ENCODE measurements at regions not wholly inside any gene's neighbourhood (a gene's known extent, or its start where the extent isn't known, plus 50 kb on each side); places are given as distances from the start of the nearest gene placed in this dataset.

DNA sequence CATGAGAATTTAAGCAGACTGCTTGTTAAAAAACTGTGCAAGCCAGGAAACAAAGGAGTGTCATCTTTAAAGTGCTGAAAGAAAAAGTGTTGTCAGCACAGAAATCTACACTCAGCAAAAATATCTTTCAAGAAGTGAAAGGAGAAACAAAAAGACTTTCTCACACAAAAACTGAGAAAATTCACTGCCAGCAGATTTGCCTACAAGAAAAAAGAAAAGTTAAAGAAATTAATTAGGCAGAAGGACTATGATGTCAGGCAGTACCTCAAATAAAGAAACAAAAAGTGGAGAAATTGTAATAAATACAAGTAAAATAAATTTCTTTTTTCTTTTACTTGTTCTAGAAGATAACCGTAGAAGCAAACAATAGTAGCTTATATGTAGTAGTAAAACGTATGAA, 171.6 kb upstream of the CEP162 start:
- TF ChIP-seq JUN (CRISPR knock-in tag; IDR thresholded peaks at IDR 0.05) = no peak
- no peak for TF ChIP-seq HNRNPH1 (optimal IDR thresholded peaks at IDR 0.05; ENCODE audit: low read depth, low read length)
- no peak for TF ChIP-seq BRCA1 (CRISPR knock-in tag; IDR thresholded peaks at IDR 0.05)
- TF ChIP-seq, protein P1, sequence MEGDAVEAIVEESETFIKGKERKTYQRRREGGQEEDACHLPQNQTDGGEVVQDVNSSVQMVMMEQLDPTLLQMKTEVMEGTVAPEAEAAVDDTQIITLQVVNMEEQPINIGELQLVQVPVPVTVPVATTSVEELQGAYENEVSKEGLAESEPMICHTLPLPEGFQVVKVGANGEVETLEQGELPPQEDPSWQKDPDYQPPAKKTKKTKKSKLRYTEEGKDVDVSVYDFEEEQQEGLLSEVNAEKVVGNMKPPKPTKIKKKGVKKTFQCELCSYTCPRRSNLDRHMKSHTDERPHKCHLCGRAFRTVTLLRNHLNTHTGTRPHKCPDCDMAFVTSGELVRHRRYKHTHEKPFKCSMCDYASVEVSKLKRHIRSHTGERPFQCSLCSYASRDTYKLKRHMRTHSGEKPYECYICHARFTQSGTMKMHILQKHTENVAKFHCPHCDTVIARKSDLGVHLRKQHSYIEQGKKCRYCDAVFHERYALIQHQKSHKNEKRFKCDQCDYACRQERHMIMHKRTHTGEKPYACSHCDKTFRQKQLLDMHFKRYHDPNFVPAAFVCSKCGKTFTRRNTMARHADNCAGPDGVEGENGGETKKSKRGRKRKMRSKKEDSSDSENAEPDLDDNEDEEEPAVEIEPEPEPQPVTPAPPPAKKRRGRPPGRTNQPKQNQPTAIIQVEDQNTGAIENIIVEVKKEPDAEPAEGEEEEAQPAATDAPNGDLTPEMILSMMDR (CRISPR knock-in tag; IDR thresholded peaks at IDR 0.05) = no peak
- no peak for TF ChIP-seq MAZ (IDR thresholded peaks at IDR 0.05; ENCODE audit: borderline replicate concordance, low read depth, low read length)
- no peak for TF ChIP-seq MAZ (CRISPR knock-in tag; IDR thresholded peaks at IDR 0.05; ENCODE audit: low read depth)
- TF ChIP-seq EP300 (IDR thresholded peaks at IDR 0.05; ENCODE audit: low read depth in 2 of 2, low read length in 2 of 2) = no peak
- no peak for TF ChIP-seq EP300 (CRISPR knock-in tag; IDR thresholded peaks at IDR 0.05; ENCODE audit: borderline replicate concordance)
- TF ChIP-seq RBFOX2 (IDR thresholded peaks at IDR 0.05; ENCODE audit: low read depth, low read length) = no peak
- TF ChIP-seq, protein P2, sequence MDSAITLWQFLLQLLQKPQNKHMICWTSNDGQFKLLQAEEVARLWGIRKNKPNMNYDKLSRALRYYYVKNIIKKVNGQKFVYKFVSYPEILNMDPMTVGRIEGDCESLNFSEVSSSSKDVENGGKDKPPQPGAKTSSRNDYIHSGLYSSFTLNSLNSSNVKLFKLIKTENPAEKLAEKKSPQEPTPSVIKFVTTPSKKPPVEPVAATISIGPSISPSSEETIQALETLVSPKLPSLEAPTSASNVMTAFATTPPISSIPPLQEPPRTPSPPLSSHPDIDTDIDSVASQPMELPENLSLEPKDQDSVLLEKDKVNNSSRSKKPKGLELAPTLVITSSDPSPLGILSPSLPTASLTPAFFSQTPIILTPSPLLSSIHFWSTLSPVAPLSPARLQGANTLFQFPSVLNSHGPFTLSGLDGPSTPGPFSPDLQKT (CRISPR knock-in tag; IDR thresholded peaks at IDR 0.05; ENCODE audit: borderline replicate concordance) = no peak
- no peak for TF ChIP-seq ESRRA (CRISPR knock-in tag; IDR thresholded peaks at IDR 0.05; ENCODE audit: low read depth)
- no peak for TF ChIP-seq POLR2AphosphoS2 (IDR thresholded peaks at IDR 0.05; ENCODE audit: low read depth, low read length)
- TF ChIP-seq MAFK (conservative IDR thresholded peaks at IDR 0.05 in 1 of 2, IDR thresholded peaks at IDR 0.05 in 1 of 2; ENCODE audit: low read length in 2 of 2) = peak in 1 of 2 experiments; percentile 34; a peak in 1 of 4 replicates
- TF ChIP-seq, protein P3, sequence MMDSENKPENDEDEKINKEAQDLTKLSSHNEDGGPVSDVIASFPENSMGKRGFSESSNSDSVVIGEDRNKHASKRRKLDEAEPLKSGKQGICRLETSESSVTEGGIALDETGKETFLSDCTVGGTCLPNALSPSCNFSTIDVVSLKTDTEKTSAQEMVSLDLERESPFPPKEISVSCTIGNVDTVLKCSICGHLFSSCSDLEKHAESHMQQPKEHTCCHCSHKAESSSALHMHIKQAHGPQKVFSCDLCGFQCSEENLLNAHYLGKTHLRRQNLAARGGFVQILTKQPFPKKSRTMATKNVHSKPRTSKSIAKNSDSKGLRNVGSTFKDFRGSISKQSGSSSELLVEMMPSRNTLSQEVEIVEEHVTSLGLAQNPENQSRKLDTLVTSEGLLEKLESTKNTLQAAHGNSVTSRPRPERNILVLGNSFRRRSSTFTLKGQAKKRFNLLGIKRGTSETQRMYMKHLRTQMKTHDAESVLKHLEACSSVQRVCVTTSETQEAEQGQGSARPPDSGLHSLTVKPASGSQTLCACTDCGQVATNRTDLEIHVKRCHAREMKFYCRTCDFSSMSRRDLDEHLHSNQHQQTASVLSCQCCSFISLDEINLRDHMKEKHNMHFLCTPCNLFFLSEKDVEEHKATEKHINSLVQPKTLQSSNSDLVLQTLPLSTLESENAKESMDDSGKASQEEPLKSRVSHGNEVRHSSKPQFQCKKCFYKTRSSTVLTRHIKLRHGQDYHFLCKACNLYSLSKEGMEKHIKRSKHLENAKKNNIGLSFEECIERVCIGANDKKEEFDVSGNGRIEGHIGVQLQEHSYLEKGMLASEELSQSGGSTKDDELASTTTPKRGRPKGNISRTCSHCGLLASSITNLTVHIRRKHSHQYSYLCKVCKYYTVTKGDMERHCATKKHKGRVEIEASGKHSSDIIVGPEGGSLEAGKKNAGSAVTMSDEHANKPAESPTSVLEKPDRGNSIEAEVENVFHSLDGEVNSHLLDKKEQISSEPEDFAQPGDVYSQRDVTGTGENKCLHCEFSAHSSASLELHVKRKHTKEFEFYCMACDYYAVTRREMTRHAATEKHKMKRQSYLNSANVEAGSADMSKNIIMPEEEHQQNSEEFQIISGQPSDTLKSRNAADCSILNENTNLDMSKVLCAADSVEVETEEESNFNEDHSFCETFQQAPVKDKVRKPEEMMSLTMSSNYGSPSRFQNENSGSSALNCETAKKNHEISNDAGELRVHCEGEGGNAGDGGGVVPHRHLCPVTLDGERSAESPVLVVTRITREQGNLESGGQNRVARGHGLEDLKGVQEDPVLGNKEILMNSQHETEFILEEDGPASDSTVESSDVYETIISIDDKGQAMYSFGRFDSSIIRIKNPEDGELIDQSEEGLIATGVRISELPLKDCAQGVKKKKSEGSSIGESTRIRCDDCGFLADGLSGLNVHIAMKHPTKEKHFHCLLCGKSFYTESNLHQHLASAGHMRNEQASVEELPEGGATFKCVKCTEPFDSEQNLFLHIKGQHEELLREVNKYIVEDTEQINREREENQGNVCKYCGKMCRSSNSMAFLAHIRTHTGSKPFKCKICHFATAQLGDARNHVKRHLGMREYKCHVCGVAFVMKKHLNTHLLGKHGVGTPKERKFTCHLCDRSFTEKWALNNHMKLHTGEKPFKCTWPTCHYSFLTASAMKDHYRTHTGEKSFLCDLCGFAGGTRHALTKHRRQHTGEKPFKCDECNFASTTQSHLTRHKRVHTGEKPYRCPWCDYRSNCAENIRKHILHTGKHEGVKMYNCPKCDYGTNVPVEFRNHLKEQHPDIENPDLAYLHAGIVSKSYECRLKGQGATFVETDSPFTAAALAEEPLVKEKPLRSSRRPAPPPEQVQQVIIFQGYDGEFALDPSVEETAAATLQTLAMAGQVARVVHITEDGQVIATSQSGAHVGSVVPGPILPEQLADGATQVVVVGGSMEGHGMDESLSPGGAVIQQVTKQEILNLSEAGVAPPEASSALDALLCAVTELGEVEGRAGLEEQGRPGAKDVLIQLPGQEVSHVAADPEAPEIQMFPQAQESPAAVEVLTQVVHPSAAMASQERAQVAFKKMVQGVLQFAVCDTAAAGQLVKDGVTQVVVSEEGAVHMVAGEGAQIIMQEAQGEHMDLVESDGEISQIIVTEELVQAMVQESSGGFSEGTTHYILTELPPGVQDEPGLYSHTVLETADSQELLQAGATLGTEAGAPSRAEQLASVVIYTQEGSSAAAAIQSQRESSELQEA (CRISPR knock-in tag; IDR thresholded peaks at IDR 0.05; ENCODE audit: not compliant biosample characterization) = no peak
